ENCODE measurements at regions not wholly inside any gene's neighbourhood (a gene's known extent, or its start where the extent isn't known, plus 50 kb on each side); places are given as distances from the start of the nearest gene placed in this dataset.

DNA sequence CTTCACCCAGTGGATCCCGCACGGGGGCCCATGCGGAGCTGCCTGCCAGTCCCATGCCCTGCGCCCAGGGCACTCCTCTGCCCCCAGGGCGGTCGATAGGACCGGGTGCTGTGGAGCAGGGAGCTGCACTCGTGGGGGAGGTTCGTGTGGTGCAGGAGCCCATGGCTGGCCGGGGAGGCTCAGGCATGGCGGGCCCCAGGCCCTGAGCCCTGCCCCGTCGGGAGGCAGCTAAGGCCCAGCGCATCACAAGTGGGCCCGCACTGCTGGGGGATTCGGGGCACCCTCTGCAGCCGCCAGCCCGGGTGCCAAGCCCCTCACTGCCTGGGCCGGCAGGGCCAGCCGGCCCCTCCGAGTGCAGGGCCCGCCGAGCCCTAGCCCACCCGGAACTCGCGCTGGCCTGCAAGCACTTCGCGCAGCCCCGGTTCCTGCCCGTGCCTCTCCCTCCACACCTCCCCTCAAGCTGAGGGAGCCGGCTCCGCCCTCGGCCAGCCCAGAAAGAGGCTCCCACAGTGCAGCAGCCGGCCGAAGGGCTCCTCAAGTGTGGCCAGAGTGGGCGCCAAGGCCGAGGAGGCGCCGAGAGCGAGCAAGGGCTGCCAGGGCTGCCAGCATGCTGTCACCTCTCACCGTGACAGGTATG is 221.1 kb upstream of the RORB start:
- TF ChIP-seq, protein P1, sequence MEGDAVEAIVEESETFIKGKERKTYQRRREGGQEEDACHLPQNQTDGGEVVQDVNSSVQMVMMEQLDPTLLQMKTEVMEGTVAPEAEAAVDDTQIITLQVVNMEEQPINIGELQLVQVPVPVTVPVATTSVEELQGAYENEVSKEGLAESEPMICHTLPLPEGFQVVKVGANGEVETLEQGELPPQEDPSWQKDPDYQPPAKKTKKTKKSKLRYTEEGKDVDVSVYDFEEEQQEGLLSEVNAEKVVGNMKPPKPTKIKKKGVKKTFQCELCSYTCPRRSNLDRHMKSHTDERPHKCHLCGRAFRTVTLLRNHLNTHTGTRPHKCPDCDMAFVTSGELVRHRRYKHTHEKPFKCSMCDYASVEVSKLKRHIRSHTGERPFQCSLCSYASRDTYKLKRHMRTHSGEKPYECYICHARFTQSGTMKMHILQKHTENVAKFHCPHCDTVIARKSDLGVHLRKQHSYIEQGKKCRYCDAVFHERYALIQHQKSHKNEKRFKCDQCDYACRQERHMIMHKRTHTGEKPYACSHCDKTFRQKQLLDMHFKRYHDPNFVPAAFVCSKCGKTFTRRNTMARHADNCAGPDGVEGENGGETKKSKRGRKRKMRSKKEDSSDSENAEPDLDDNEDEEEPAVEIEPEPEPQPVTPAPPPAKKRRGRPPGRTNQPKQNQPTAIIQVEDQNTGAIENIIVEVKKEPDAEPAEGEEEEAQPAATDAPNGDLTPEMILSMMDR (IDR thresholded peaks at IDR 0.05; ENCODE audit: insufficient read depth, low read depth, low read length, missing control alignments): no peak
- DNase-seq (ENCODE audit: low read depth): no peak
- no peak overlapping the region for H3K4me3 ChIP-seq (ENCODE audit: low read depth, low read length)

DNA sequence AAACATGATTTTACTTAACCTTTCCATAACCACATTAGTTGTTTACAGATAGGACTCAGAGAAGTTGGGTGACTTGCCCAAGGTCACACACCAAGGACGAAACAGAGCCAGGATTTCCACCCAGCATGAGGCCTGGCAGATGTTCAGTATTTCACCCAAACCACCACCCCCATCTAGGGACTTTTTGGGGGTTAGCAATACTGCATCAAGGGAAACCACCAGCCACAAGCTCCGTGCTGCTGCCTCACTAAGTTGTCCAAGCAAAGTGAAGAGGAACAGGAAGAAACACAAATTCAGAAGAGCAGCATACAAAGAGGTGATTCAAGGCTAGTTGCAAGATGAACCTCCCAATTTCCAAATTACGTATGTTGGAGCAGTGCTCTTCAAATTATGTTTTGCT is 219.6 kb upstream of the RORB start:
- peak; percentile 75 for DNase-seq (ENCODE audit: low read depth)
- TF ChIP-seq, protein P1 (IDR thresholded peaks at IDR 0.05; ENCODE audit: insufficient read depth, low read depth, low read length, missing control alignments): no peak
- H3K4me3 ChIP-seq (ENCODE audit: low read depth, low read length): no peak overlapping the region

DNA sequence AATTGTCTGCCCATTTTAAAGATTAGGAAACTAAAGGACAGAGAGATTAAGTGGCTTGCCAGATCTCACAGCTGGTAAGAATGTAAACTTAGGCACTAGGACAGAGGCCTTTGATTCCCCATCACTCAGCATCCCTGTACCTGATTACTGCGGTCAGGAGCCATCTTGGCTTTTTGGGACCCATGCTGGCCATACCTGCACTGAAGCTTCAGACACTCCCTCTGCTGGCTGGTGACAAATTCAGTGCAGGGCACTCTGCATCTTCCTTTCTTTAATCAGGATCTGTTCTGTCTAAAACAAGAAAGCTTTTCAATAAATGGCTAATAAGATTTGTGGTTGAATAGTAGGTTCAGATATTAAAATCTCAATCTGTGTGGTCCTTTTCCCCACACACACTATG is 215.5 kb upstream of the RORB start:
- TF ChIP-seq, protein P1 (IDR thresholded peaks at IDR 0.05; ENCODE audit: insufficient read depth, low read depth, low read length, missing control alignments): peak; percentile 28
- DNase-seq (ENCODE audit: low read depth): peak; percentile 35
- H3K4me3 ChIP-seq (ENCODE audit: low read depth, low read length): no peak overlapping the region

DNA sequence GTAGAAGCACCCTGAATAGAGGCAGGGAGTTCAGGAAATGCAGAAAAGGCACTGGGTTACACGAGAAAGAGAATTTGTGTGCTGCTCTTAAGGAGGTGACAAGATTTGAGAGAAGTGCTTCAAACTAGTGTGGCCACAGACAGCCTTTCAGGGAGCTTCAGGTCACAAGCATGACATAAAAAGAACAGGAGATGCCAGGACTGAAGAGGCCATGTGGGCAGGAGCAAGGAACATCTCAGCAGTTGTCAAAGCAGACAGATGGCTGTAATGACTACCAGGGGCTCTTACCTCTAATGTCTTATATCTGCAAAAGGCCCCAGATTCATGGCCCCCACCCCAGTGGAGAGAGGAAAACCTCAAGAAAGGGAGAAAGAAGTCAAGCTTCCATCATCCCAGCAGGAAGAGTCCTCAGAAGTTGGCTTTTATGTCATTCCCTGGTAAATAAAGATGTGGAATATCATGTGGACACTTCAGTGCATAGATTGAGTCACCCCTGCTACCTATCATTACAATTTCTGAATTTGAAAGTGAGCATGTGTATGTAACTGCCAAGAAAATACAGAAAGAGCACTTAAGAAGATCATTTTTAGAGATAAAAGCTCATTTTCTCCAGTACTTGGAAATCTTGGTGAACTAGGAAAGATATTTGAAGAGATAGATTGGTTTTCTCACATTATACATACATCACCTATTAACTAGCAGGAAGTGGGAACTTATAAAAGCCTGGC is 214.4 kb upstream of the RORB start:
- DNase-seq (ENCODE audit: low read depth): no peak
- no peak overlapping the region for H3K4me3 ChIP-seq (ENCODE audit: low read depth, low read length)
- TF ChIP-seq, protein P1 (IDR thresholded peaks at IDR 0.05; ENCODE audit: insufficient read depth, low read depth, low read length, missing control alignments): no peak

DNA sequence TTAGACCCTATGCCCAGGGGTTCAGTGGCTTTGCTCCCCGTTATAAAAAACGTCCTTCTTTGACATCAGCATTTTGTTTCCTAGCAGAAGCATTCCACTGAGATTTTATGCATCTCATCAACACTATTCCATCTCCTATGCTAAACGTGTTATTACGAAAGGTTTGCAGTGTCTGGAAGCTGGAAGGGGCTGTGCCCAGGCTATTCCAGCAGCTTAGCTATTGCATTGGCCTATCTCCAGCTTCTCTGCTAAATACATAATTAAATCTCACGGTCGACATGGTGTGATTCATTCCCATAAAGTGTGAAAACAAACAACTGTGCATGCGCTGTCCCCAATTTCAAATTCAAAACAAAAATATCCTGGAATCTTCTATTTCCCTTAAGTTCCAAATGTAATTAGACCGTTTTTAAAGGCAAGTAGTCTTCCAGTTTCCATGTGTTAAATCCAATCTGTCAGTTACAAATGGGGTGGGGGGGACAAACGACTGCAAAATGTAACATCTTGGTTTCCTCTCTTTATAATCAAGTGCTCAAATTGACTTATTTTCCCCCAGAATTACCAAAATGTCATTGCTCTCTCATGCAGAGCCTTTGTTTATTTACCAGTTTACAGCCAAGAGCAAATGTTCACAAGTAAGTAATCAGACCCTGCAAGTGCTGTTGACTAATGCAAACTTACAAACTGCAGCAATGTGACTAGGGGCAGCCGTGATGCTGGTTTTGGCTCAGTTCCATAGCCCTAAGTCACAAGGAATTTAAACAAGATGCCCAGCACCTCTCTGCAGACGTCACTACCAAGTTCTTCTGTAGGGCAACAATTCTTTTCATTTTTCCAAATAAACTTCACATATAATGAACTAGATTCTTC is 212.3 kb upstream of the RORB start:
- H3K4me3 ChIP-seq (ENCODE audit: low read depth, low read length): no peak overlapping the region
- TF ChIP-seq, protein P1 (IDR thresholded peaks at IDR 0.05; ENCODE audit: insufficient read depth, low read depth, low read length, missing control alignments): no peak
- no peak for DNase-seq (ENCODE audit: low read depth)

DNA sequence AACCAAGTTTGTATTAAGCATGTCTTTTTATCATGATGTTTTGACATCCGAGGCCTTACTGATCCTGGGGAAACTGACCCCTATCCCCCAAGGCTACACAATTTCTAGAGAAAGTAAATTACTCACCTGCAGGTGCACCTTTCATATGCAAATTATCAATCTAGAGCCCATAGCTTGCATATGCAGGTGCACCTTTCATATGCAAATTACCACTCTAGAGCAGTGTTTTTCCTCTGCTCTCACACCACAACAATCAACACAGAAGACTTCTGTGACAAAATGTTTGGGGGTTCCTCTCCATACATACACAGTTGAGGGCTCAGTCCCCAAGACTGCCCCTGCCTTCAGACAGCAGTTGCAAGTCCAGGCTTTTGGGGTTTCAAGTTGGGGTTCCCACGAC is 203.7 kb upstream of the RORB start:
- TF ChIP-seq, protein P1 (IDR thresholded peaks at IDR 0.05; ENCODE audit: insufficient read depth, low read depth, low read length, missing control alignments): no peak
- no peak for DNase-seq (ENCODE audit: low read depth)
- H3K4me3 ChIP-seq (ENCODE audit: low read depth, low read length): no peak overlapping the region
